HUES64 (cell line): ENCODE measurements at regions not wholly inside any gene's neighbourhood (a gene's known extent, or its start where the extent isn't known, plus 50 kb on each side); places are given as distances from the start of the nearest gene placed in this dataset.

Experiments used
- H3K27ac ChIP-seq: 2 replicates; pipeline ENCODE4 v1.7.0; 2013; ENCODE audit warnings: low read depth, low read length, inconsistent platforms
- H3K27me3 ChIP-seq: 2 replicates; pipeline ENCODE4 v1.6.1; 2013; ENCODE audit warnings: mild to moderate bottlenecking, low read length; ENCODE audit not compliant: insufficient read depth
- H3K36me3 ChIP-seq: 2 replicates; pipeline ENCODE4 v1.6.1; 2013; ENCODE audit warnings: mild to moderate bottlenecking, low read length; ENCODE audit not compliant: insufficient read depth
- H3K4me1 ChIP-seq: 2 replicates; pipeline ENCODE4 v1.6.1; 2013; ENCODE audit warnings: mild to moderate bottlenecking, low read length, moderate library complexity; ENCODE audit not compliant: insufficient read depth
- H3K4me3 ChIP-seq: 2 replicates; pipeline ENCODE4 v1.5.1; 2013; ENCODE audit warnings: mild to moderate bottlenecking, low read length, moderate library complexity
- H3K9ac ChIP-seq: 2 replicates; pipeline ENCODE4 v1.6.1; 2013; ENCODE audit warnings: mild to moderate bottlenecking, low read depth, low read length
- H3K9me3 ChIP-seq: 2 replicates; pipeline ENCODE4 v1.6.1; 2013; ENCODE audit warnings: low read depth, low read length; ENCODE audit not compliant: insufficient read depth
- WGBS: fragments of 150-250, 120-280 bp; methylation state at CpG from one replicate; pipeline ENCODE4 v1.1.7; 2013; ENCODE audit warnings: missing lambda C conversion rate; 5-methylcytosine and 5-hydroxymethylcytosine counted together

GRCh38 chr7:26506196-26506595 is 214.5 kb downstream of the SNX10 start:
- no peaks in the 10 kb centered on the region for H3K36me3 ChIP-seq
- H3K27ac ChIP-seq, result no peak overlapping the region
- no peaks in the 10 kb centered on the region for H3K9me3 ChIP-seq
- H3K4me3 ChIP-seq, result no peak overlapping the region
- H3K9ac ChIP-seq, result no peak overlapping the region
- peaks cover 9% of the 10 kb centered on the region for H3K4me1 ChIP-seq
- 90% methylated on average over 7 of the region's 7 CpGs for WGBS
- no peaks in the 10 kb centered on the region for H3K27me3 ChIP-seq

DNA sequence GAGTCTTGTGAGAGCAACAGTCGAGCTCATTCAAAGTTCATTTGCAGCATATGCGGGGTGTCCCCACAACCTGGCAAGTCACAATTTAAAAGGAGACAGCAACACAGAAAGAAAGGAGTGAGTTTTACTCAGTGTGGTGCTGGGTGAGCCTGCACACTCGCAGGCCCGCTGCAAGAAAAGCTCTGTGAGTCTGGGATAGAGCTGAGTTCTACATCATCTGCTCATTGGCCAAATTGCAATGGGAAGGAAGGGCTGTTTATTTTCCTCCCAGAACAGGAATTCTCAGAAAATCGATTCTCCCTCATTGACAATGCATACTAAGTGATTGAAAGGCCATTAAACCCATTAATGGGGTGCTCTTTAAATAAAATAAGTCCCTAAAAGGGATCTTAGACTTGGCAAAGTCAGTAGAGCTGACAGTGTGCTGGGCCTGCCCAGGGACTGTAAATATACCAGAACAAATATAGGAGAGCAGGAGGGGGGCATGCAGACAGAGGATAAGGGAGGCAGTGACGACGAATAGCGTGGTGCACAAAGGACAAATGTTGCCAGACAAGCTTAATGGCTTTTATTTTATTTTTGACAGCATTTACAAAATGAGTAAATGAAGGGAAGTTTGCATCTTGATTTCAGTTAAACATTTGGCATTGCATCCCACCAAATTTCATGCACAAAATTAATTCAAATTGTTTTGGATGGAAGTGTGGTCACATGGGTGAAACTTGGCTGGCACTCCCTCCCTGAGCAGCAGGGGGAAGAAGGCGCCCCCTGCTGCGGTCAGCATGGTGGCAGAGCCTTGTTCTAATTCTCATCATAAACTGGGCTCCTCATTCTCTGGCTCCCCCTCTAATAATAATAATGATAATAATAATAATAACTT is 215.7 kb downstream of the SNX10 start:
- 93% methylated on average over 9 of the region's 10 CpGs for WGBS
- H3K27me3 ChIP-seq, result no peaks in the 10 kb centered on the region
- H3K9me3 ChIP-seq, result no peaks in the 10 kb centered on the region
- no peak overlapping the region for H3K9ac ChIP-seq
- no peaks in the 10 kb centered on the region for H3K36me3 ChIP-seq
- no peak overlapping the region for H3K27ac ChIP-seq
- H3K4me1 ChIP-seq, result peaks cover 9% of the 10 kb centered on the region
- H3K4me3 ChIP-seq, result no peak overlapping the region

DNA sequence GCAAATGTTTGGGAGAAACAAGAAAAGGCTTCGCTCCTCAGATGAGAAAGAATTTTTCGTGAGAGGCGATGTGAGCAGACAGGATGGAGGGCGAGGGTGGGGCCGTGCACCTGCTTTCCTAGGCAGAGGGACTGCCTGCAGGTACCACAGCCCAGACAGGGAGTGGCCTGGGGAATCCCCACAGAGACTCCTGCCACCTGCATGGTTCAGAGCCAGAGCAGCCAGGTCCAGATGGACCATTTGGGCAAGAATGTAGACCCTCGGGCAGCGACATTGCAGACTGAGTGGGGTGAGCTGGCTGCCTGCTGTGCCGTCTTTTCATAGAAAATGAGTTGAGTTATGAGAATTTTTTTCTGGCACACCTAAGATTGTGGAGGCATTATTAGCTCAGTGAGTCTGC is 216.8 kb downstream of the SNX10 start:
- Histone ChIP-seq H3K36me3 (no peaks in the 10 kb centered on the region), H3K27ac (no peak overlapping the region), H3K9me3 (no peaks in the 10 kb centered on the region), H3K9ac (no peak overlapping the region), H3K27me3 (no peaks in the 10 kb centered on the region), H3K4me3 (no peak overlapping the region), H3K4me1 (peaks cover 9% of the 10 kb centered on the region)
- 81% methylated on average over 8 of the region's 8 CpGs for WGBS

GRCh38 chr7:26508917-26509316 is 217.3 kb downstream of the SNX10 start:
- no peaks in the 10 kb centered on the region for H3K36me3 ChIP-seq
- no peak overlapping the region for H3K4me3 ChIP-seq
- peaks cover 9% of the 10 kb centered on the region for H3K4me1 ChIP-seq
- H3K9ac ChIP-seq, result no peak overlapping the region
- H3K27ac ChIP-seq, result no peak overlapping the region
- no peaks in the 10 kb centered on the region for H3K9me3 ChIP-seq
- 66% methylated on average over 5 of the region's 5 CpGs for WGBS
- H3K27me3 ChIP-seq, result no peaks in the 10 kb centered on the region

DNA sequence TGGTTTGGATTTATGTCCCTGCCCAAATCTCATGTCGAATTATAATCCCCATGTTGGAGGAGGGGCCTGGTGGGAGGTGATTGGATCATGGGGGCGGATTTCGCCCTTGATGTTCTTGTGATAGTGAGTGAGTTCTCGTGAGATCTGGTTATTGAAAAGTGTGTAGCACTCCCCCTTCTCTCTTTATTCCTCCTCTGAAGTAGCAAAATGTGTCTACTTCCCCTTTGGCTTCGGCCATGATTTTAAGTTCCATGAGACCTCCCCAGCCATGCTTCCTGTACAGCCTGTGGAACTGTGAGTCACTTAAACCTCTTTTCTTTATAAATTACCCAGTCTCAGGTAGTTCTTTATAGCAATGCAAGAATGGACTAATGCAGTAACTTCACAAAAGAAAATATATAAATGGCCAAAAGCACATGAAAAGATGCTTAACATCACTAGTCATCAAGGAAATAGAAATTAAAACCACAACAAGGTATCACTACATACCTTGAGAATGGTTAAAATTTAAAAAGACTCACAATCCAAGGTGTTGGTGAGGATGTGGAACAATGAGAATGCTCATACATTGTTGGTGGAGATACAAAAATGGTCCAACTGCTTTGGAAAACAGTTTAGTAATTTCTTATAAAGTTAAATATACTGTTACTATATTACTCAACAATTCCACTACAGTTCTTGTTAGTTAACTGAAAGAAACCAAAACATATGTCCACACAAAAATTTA is 218.7 kb downstream of the SNX10 start:
- Histone ChIP-seq H3K27ac (no peak overlapping the region), H3K27me3 (no peaks in the 10 kb centered on the region), H3K4me1 (peaks cover 9% of the 10 kb centered on the region), H3K36me3 (no peaks in the 10 kb centered on the region), H3K9me3 (no peaks in the 10 kb centered on the region), H3K4me3 (no peak overlapping the region), H3K9ac (no peak overlapping the region)
- WGBS, result 97% methylated on average over 3 of the region's 5 CpGs

GRCh38 chr7:26511866-26512265 is 220.2 kb downstream of the SNX10 start:
- no peak overlapping the region for H3K4me3 ChIP-seq
- no peaks in the 10 kb centered on the region for H3K9me3 ChIP-seq
- no peaks in the 10 kb centered on the region for H3K36me3 ChIP-seq
- no peaks in the 10 kb centered on the region for H3K27me3 ChIP-seq
- peaks cover 9% of the 10 kb centered on the region for H3K4me1 ChIP-seq
- no peak overlapping the region for H3K9ac ChIP-seq
- WGBS, result 89% methylated on average over 6 of the region's 6 CpGs
- H3K27ac ChIP-seq, result no peak overlapping the region

- 98% methylated on average over 3 of the region's 3 CpGs for WGBS
- Histone ChIP-seq H3K4me3 (no peak overlapping the region), H3K4me1 (peaks cover 9% of the 10 kb centered on the region), H3K27me3 (no peaks in the 10 kb centered on the region), H3K27ac (no peak overlapping the region), H3K36me3 (no peaks in the 10 kb centered on the region), H3K9me3 (no peaks in the 10 kb centered on the region), H3K9ac (no peak overlapping the region)
Measured at GRCh38 chr7:26512737-26513136, 221.1 kb downstream of the SNX10 start.

DNA sequence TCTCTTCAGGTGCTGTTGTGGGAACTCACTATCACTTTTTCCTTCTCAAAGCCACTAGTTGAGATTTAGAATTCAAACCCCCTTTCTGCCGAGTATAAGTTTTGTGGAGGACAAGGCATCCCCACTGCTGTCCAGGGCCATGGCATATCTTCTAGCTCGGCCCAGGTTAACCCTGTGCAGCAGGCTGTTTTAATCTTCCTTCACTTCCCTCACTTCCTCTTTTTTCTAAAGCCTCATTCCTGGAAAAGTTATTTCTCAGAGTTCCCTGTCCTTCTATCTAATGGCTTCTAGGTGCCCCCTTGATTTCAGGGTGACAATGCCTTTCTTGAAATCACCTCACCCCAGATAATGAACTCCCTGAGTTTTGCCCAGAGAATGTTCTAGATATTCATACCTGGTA is 222.3 kb downstream of the SNX10 start:
- no peak overlapping the region for H3K4me3 ChIP-seq
- peaks cover 3% of the 10 kb centered on the region for H3K4me1 ChIP-seq
- H3K27ac ChIP-seq, result no peak overlapping the region
- 89% methylated on average over 2 of the region's 2 CpGs for WGBS
- H3K9me3 ChIP-seq, result no peaks in the 10 kb centered on the region
- H3K36me3 ChIP-seq, result no peaks in the 10 kb centered on the region
- H3K9ac ChIP-seq, result no peak overlapping the region
- no peaks in the 10 kb centered on the region for H3K27me3 ChIP-seq

- H3K27me3 ChIP-seq, result no peaks in the 10 kb centered on the region
- no peak overlapping the region for H3K4me3 ChIP-seq
- H3K27ac ChIP-seq, result no peak overlapping the region
- no peaks in the 10 kb centered on the region for H3K4me1 ChIP-seq
- no peaks in the 10 kb centered on the region for H3K9me3 ChIP-seq
- no peak overlapping the region for H3K9ac ChIP-seq
- 83% methylated on average over 5 of the region's 5 CpGs for WGBS
- no peaks in the 10 kb centered on the region for H3K36me3 ChIP-seq
Measured at GRCh38 chr7:26514633-26515032, 223.0 kb downstream of the SNX10 start.

- no peaks in the 10 kb centered on the region for H3K36me3 ChIP-seq
- no peaks in the 10 kb centered on the region for H3K27me3 ChIP-seq
- H3K9me3 ChIP-seq, result no peaks in the 10 kb centered on the region
- H3K4me3 ChIP-seq, result no peak overlapping the region
- H3K27ac ChIP-seq, result no peak overlapping the region
- H3K4me1 ChIP-seq, result no peaks in the 10 kb centered on the region
- WGBS, result 89% methylated on average over 8 of the region's 8 CpGs
- no peak overlapping the region for H3K9ac ChIP-seq
Measured at GRCh38 chr7:26515314-26515842, 223.7 kb downstream of the SNX10 start.

- H3K36me3 ChIP-seq, result no peaks in the 10 kb centered on the region
- no peak overlapping the region for H3K27ac ChIP-seq
- H3K4me1 ChIP-seq, result no peaks in the 10 kb centered on the region
- no peak overlapping the region for H3K4me3 ChIP-seq
- peaks cover 4% of the 10 kb centered on the region; the same call in 1 of the 2 replicates for H3K9me3 ChIP-seq
- H3K9ac ChIP-seq, result no peak overlapping the region
- H3K27me3 ChIP-seq, result no peaks in the 10 kb centered on the region
- 91% methylated on average over 3 of the region's 3 CpGs for WGBS
Measured at GRCh38 chr7:26520483-26520882, 228.8 kb downstream of the SNX10 start.
